GM18951 (cell line): ENCODE measurements at regions not wholly inside any gene's neighbourhood (a gene's known extent, or its start where the extent isn't known, plus 50 kb on each side); places are given as distances from the start of the nearest gene placed in this dataset.

Source experiments
- POLR2A ChIP-seq: IDR thresholded peaks from 4 replicates; pipeline ENCODE4 v1.6.1; 2011; ENCODE audit warnings: mild to moderate bottlenecking; ENCODE audit not compliant: insufficient read length, insufficient read depth; ENCODE audit errors: extremely low read depth
- in situ Hi-C: fragments of 300-500 bp; cut with MboI; formaldehyde crosslinking; loops from one replicate; pipeline ENCODE4 v1.12.0; 2022; ENCODE audit warnings: low sequenced_read_pairs, mixed read lengths, inconsistent platforms; ENCODE audit not compliant: unreplicated experiment

DNA sequence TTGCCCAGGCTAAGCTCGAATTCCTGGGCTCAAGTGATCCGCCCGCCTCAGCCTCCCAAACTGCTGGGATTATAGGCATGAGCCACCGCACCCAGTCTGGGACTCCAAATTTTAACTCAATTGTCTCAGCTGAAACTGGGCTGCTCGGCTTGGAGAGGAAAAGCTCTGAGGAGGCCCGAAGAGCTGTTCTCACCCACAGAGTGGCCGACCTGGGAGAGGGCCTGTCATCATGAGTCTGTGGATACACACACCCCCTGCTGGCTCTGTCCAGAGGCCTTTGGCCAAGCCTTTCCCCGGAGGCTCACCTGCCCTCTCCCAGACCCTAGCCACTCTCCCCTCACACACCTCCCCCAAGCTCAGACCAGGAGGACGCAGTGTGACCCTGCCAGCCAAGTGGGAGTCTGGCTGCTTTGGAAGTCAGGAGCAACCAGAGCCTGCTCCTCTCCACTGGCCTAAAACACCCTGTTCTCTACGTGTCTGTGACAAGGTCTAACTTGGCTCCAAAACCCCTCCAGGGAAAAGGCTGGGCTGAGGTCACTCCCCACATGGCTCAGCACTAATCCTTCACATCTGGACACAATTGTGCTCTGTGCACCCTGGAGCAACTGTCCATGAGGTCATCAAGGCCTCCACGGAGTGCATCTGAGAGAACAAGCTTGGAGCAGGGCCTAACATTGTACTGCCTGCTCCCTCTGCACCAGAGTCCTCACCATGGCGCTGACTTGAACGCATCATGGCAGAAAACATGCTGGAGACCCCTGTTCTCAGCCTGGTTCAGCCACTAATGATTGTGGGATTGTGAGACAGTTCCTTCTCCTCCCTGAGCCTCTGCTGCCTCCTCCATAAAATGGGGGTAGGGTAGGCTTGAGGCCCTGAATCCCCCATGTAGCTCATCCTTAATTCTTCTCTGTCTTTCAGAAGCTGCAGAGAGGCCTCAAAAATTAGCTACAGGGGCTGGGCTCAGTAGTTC lies 49.9 kb upstream of the RAB6C start:
- no peak for TF ChIP-seq POLR2A
- in situ Hi-C loops, result loop anchor here (25.0 kb wide), 1 partner anchor 408 kb away; the partner anchor contains the start of gene IMP4
